ENCODE measurements at regions not wholly inside any gene's neighbourhood (a gene's known extent, or its start where the extent isn't known, plus 50 kb on each side); places are given as distances from the start of the nearest gene placed in this dataset.

- Histone ChIP-seq H3K4me1 (peaks cover 0 to 15% (median 5%) of the 10 kb centered on the region in 3 donors), H3K36me3 (no peaks in the 10 kb centered on the region), H3K27ac (peak overlapping the region; percentile 10 to 68 (median 43)), H3K27me3 (no peaks in the 10 kb centered on the region), H3K4me3 (no peak overlapping the region), H3K9me3 (no peaks in the 10 kb centered on the region)
- DNase-seq = no peak
- intact Hi-C loops (cut with DNase I) = no loop called here
- no peak for TF ChIP-seq POLR2A (IDR thresholded peaks at IDR 0.05)
- TF ChIP-seq, protein P1, sequence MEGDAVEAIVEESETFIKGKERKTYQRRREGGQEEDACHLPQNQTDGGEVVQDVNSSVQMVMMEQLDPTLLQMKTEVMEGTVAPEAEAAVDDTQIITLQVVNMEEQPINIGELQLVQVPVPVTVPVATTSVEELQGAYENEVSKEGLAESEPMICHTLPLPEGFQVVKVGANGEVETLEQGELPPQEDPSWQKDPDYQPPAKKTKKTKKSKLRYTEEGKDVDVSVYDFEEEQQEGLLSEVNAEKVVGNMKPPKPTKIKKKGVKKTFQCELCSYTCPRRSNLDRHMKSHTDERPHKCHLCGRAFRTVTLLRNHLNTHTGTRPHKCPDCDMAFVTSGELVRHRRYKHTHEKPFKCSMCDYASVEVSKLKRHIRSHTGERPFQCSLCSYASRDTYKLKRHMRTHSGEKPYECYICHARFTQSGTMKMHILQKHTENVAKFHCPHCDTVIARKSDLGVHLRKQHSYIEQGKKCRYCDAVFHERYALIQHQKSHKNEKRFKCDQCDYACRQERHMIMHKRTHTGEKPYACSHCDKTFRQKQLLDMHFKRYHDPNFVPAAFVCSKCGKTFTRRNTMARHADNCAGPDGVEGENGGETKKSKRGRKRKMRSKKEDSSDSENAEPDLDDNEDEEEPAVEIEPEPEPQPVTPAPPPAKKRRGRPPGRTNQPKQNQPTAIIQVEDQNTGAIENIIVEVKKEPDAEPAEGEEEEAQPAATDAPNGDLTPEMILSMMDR (IDR thresholded peaks at IDR 0.05) = no peak
Observed at GRCh38 chr3:152556731-152557254, 278.1 kb upstream of the P2RY1 start.

DNA sequence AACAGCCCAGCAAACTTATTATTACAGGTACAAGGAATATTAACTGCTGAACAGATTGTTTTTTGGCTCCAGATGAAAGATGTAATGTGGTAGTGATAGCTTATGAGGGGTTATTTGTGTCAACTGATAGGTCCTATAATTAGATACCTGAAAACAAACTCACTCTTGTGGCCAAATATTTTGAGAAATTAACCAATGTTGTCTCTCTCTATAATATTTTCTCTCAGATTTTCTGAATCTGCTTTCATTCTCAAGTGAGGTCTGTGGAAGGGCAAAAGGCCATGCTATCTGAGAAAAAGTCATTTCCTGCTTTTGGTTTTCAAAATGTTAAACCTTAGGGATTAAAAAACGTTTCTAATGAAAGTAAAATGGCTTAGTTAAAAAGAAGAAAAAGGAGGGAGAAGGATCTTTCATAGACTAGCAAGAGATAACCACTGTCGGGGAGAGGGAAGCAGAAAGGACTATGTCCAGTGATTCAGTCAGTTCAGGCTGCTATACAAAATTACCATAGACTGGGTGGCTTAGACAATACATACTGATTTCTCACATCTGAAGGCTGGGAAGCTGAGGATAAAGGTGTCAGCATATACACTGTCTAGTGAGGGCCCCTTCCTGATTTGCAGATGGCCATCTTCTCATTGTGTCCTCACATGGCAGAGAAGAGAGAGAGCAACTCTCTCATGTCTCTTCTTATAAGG lies 277.5 kb upstream of the P2RY1 start:
- peak overlapping the region; percentile 10 to 68 (median 43) for H3K27ac ChIP-seq
- WGBS, 2 donors = 29 to 47% methylated on average over 2 of the region's 2 CpGs
- no peak for TF ChIP-seq POLR2A (IDR thresholded peaks at IDR 0.05)
- TF ChIP-seq, protein P1 (IDR thresholded peaks at IDR 0.05) = no peak

DNA sequence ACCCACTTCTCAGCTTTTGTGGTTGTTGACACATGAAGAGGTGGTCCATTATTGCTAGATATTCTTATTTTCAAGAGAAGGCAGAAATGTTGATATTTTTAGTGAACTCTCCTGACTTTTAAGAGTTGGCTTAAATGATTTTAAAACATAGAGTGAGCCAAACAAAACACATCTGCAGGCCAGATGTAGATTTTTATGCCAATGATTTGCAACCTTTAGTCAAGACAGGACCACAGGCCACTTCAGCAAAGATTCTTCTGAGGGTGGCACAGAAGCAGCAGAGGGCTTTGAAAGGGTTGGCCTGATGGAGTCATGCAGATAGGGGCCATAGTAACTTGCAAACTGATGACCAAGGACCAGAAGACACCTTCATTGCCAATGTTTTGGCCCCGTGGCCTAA lies 276.5 kb upstream of the P2RY1 start:
- no peak for DNase-seq
- Histone ChIP-seq H3K36me3 (no peaks in the 10 kb centered on the region), H3K27ac (peak overlapping the region in 2 of 4 donors; percentile 52 to 68), H3K4me1 (peaks cover 0 to 15% (median 5%) of the 10 kb centered on the region in 3 donors), H3K4me3 (no peak overlapping the region), H3K9me3 (no peaks in the 10 kb centered on the region), H3K27me3 (no peaks in the 10 kb centered on the region)
- WGBS, 2 donors = 83 to 93% methylated on average over 1 of the region's 1 CpG
- TF ChIP-seq POLR2A (IDR thresholded peaks at IDR 0.05) = no peak
- TF ChIP-seq, protein P1 (IDR thresholded peaks at IDR 0.05) = no peak
- intact Hi-C loops (cut with DNase I) = no loop called here

More for the DNA sequence above, 277.5 kb upstream of the P2RY1 start:
- no peaks in the 10 kb centered on the region for H3K36me3 ChIP-seq
- no peaks in the 10 kb centered on the region for H3K27me3 ChIP-seq
- intact Hi-C loops (cut with DNase I) = no loop called here
- H3K9me3 ChIP-seq = no peaks in the 10 kb centered on the region
- H3K4me3 ChIP-seq = no peak overlapping the region
- H3K4me1 ChIP-seq = peaks cover 0 to 15% (median 5%) of the 10 kb centered on the region in 3 donors
- DNase-seq = no peak

- intact Hi-C loops (cut with DNase I) = no loop called here
Observed at GRCh38 chr3:152559246-152559645, 275.7 kb upstream of the P2RY1 start.

DNA sequence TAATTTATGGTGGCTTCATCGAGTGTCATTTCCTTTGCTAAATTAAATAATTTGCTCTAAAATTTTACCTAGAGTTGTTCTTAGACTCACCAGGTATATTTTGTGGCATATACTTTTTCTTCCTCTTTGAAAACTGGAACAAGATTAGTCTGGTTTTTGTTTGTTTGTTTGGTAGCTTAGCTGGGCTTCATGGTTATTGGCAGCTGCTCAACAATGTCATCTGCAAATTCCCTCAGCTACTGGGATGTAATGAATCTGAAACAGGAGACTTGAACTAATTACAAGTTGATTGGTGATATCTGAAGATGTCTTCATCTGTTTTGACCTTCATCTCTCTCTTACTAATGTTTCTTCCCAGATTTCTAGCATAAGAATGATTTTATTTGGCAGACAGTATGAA lies 270.5 kb upstream of the P2RY1 start:
- TF ChIP-seq, protein P1 (IDR thresholded peaks at IDR 0.05) = no peak
- no peak for TF ChIP-seq POLR2A (IDR thresholded peaks at IDR 0.05)
- no peak overlapping the region for H3K4me3 ChIP-seq
- WGBS, 2 donors = 94 to 100% methylated on average over 1 of the region's 1 CpG
- H3K9me3 ChIP-seq = no peaks in the 10 kb centered on the region
- DNase-seq = no peak
- no peak overlapping the region for H3K27ac ChIP-seq
- no peaks in the 10 kb centered on the region for H3K27me3 ChIP-seq
- H3K36me3 ChIP-seq = no peaks in the 10 kb centered on the region
- intact Hi-C loops (cut with DNase I) = no loop called here
- H3K4me1 ChIP-seq = peaks cover 0 to 7% (median 0%) of the 10 kb centered on the region in 3 donors

More at GRCh38 chr3:152559246-152559645, 275.7 kb upstream of the P2RY1 start:
- Histone ChIP-seq H3K4me3 (no peak overlapping the region), H3K9me3 (no peaks in the 10 kb centered on the region), H3K36me3 (no peaks in the 10 kb centered on the region), H3K4me1 (peaks cover 0 to 18% (median 5%) of the 10 kb centered on the region in 3 donors), H3K27ac (no peak overlapping the region), H3K27me3 (no peaks in the 10 kb centered on the region)
- TF ChIP-seq, protein P1 (IDR thresholded peaks at IDR 0.05) = no peak
- no peak for TF ChIP-seq POLR2A (IDR thresholded peaks at IDR 0.05)
- no peak for DNase-seq
- WGBS, 2 donors = 82% methylated on average over 4 of the region's 18 CpGs; no CpG with 5 or more reads in 1 of the 2 donors

Data from esophagus squamous epithelium (tissue), 5 donors.